ENCODE measurements at regions not wholly inside any gene's neighbourhood (a gene's known extent, or its start where the extent isn't known, plus 50 kb on each side); places are given as distances from the start of the nearest gene placed in this dataset.

GRCh38 chr1:55749975-55750627 lies 534.9 kb upstream of the USP24 start:
- no peak for TF ChIP-seq ZFX (IDR thresholded peaks at IDR 0.05; ENCODE audit: borderline replicate concordance)
- TF ChIP-seq, protein P1, sequence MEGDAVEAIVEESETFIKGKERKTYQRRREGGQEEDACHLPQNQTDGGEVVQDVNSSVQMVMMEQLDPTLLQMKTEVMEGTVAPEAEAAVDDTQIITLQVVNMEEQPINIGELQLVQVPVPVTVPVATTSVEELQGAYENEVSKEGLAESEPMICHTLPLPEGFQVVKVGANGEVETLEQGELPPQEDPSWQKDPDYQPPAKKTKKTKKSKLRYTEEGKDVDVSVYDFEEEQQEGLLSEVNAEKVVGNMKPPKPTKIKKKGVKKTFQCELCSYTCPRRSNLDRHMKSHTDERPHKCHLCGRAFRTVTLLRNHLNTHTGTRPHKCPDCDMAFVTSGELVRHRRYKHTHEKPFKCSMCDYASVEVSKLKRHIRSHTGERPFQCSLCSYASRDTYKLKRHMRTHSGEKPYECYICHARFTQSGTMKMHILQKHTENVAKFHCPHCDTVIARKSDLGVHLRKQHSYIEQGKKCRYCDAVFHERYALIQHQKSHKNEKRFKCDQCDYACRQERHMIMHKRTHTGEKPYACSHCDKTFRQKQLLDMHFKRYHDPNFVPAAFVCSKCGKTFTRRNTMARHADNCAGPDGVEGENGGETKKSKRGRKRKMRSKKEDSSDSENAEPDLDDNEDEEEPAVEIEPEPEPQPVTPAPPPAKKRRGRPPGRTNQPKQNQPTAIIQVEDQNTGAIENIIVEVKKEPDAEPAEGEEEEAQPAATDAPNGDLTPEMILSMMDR (IDR thresholded peaks at IDR 0.05): no peak
- no peak overlapping the region for H3K27ac ChIP-seq

DNA sequence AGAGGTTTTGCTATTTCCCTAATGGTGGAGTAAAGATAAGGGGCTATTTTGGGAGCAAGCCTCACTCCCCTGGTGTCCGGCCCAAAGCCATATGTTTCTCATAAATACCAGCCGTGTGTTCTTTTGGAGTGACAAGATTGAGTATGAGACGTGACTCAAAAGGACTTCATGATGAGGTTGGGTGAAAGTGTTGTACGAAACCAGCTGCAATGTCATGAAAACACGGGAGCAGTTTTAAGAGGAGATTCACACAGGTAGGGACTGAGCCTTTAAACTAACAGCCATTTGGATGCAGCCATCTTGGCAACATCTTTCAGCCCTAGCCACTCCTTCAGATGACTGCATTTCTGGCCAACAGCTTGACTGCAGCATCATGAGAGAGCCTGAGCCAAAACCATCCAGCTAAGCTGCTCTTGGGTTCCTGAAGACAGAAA lies 532.3 kb upstream of the USP24 start:
- TF ChIP-seq, protein P1 (IDR thresholded peaks at IDR 0.05): no peak
- no peak for TF ChIP-seq ZFX (IDR thresholded peaks at IDR 0.05; ENCODE audit: borderline replicate concordance)
- H3K27ac ChIP-seq: no peak overlapping the region

- H3K27ac ChIP-seq: no peak overlapping the region
- TF ChIP-seq, protein P1 (IDR thresholded peaks at IDR 0.05): no peak
- TF ChIP-seq ZFX (IDR thresholded peaks at IDR 0.05; ENCODE audit: borderline replicate concordance): no peak
Measured at GRCh38 chr1:55746710-55747109, 531.5 kb upstream of the USP24 start.

DNA sequence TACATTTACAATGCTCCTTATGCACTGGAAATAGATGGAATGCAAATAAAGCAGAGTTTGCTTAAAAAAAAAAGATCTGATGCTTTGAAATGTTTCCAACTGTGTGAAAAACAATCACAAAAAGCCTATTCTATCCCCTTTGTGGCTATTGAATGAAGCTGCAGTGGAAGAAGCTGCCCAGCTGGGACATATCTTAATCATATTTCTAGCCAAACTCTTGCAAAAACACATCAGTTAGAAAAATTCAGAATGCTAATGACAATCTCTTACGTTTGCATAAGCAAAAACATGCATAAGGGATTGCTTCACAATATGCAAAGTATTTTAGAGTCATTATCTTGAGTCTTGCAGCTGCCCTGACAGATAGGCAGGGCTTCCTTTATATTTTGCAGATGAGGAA lies 526.4 kb upstream of the USP24 start:
- H3K27ac ChIP-seq: no peak overlapping the region
- TF ChIP-seq ZFX (IDR thresholded peaks at IDR 0.05; ENCODE audit: borderline replicate concordance): no peak
- TF ChIP-seq, protein P1 (IDR thresholded peaks at IDR 0.05): no peak

DNA sequence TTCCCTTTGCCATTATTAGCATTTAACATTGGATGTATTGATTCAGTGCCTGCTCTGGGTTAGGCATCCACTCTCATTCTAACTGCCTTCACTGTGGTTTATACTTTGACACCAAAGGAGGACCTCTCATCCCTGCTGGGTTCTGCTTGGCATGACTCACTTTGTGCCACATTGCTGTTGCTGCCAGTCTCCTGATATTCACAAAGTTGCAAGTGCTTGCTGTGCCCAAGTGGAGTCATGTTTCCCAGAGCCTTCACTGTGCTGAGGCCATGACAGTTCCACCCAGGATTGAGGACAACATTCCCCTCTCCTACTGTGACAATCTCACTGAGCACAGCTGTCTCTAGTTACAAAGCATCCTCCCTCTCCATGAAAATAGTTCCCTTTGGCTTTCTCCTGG lies 519.9 kb upstream of the USP24 start:
- no peak overlapping the region for H3K27ac ChIP-seq
- TF ChIP-seq, protein P1 (IDR thresholded peaks at IDR 0.05): no peak
- no peak for TF ChIP-seq ZFX (IDR thresholded peaks at IDR 0.05; ENCODE audit: borderline replicate concordance)

GRCh38 chr1:55726994-55727393 lies 511.8 kb upstream of the USP24 start:
- H3K27ac ChIP-seq: no peak overlapping the region
- TF ChIP-seq, protein P1 (IDR thresholded peaks at IDR 0.05): no peak
- TF ChIP-seq ZFX (IDR thresholded peaks at IDR 0.05; ENCODE audit: borderline replicate concordance): no peak

GRCh38 chr1:55725378-55725777 lies 510.2 kb upstream of the USP24 start:
- H3K27ac ChIP-seq: no peak overlapping the region

More at GRCh38 chr1:55725378-55725777, 510.2 kb upstream of the USP24 start:
- TF ChIP-seq, protein P1 (IDR thresholded peaks at IDR 0.05): no peak
- TF ChIP-seq ZFX (IDR thresholded peaks at IDR 0.05; ENCODE audit: borderline replicate concordance): no peak

Measured in 22Rv1 (cell line).